HG03558 (cell line): ENCODE measurements at regions not wholly inside any gene's neighbourhood (a gene's known extent, or its start where the extent isn't known, plus 50 kb on each side); places are given as distances from the start of the nearest gene placed in this dataset.

Source experiments
- ATAC-seq: cut with Tn5 transposase; IDR thresholded peaks from one replicate; pipeline ENCODE4 v1.9.1; 2021; ENCODE audit warnings: moderate number of reproducible peaks; ENCODE audit not compliant: unreplicated experiment; ENCODE audit errors: extremely low read depth

- no peak for ATAC-seq
Measured at GRCh38 chr15:92224843-92225242, 168.8 kb upstream of the ST8SIA2 start.

DNA sequence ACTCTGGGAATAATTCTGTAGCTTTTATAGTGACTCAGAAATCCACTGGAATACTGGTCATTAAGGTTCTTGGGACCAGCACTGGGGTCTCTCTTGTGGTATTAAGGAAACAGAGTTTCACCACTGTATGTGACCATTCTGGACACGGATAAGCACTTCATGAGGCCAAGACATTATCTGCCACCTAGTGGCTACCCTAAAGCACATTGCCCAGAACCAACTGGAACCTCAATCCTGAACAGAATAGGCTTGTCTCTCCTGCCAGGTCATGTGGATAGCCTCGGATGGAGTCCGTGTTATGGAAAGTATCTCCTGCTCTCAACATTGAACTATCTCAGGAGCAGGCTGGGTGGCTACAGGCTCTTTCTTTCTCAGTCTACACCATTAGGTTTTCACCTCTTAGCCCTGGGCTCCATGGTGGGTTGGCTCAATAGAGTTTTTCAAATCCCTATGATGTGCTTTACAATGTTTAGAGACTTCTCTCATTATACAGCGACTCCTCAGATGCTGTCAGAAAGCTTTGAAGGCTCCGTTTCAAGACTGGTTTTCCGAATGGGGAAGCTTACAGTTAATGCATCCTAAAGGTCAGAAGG lies 167.6 kb upstream of the ST8SIA2 start:
- ATAC-seq: no peak

DNA sequence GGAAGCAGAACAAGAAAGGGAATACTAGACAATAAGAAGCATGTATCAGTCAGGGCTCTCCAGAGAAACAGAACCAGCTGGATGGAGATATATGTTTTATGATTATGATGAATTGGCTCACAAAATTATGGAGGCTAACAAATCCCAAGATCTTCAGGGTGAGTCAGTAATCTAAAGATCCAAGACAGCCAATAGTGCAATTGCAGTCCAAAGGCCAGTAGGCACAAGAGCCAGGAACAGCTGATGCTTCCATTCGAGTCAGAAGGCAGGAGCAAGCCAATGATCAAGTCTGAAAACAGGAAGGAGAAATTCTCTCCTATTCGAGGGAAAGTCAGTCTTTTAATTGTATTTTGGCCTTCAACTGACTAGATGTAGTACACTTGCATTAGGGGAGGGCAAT lies 164.9 kb upstream of the ST8SIA2 start:
- no peak for ATAC-seq

DNA sequence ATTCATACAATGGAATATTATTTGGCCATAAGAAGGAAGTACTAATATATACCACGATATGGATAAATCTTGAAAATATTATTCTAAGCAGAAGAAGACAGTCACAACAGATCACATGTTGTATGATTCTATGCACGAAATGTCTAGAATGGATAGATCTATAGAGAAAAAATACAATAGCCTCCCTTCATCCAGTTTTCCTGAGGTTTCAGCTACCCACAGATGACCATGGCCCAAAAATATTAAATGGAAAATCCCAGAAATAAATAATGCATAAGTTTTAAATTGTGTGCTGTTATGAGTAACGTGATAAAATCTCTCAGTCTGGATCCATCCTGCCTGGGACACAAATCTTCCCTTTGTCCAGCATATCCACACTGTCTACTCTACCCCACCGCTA lies 162.2 kb upstream of the ST8SIA2 start:
- no peak for ATAC-seq

- ATAC-seq: no peak
Measured at GRCh38 chr15:92232317-92232716, 161.4 kb upstream of the ST8SIA2 start.

DNA sequence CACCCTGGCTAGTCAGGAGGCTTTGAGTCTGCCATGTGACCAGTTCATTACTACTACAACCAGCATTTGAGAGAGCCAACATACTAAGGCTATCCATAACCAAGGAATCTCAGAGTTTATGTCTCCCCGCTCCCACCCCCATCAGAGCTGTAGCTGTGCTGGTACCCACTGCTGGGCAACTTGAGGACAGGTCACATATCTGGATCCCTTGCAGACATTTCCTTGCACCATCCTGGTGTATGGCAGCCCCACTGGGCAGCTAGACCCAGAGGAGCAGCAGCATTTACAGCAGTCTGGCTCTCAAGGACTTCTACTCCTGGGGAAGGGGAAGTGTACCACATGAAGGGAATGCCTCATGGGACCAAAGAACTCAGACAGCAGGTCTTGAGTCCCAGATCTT lies 160.8 kb upstream of the ST8SIA2 start:
- no peak for ATAC-seq

GRCh38 chr15:92243227-92243626 lies 150.5 kb upstream of the ST8SIA2 start:
- no peak for ATAC-seq

DNA sequence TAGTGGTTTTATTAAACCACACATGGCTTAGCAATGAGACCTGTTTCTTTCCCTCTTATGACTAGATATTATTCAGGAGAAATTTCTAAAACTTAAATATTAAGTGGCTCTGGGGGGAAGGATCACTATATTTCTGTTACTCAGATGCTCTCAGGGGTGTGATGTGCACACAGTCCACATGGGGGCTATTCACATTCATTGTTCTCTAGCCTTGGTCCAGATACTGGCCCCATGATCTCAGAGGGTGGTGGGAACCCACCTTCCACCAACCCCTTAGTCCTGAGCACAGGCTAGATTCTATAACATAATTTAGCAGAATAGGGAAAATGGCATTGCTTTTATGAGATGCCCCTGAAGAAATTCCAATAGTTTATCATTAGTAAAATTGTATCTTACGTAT lies 149.0 kb upstream of the ST8SIA2 start:
- no peak for ATAC-seq

GRCh38 chr15:92247649-92248242 lies 145.9 kb upstream of the ST8SIA2 start:
- no peak for ATAC-seq

- no peak for ATAC-seq
Measured at GRCh38 chr15:92266796-92267685, 126.6 kb upstream of the ST8SIA2 start.

DNA sequence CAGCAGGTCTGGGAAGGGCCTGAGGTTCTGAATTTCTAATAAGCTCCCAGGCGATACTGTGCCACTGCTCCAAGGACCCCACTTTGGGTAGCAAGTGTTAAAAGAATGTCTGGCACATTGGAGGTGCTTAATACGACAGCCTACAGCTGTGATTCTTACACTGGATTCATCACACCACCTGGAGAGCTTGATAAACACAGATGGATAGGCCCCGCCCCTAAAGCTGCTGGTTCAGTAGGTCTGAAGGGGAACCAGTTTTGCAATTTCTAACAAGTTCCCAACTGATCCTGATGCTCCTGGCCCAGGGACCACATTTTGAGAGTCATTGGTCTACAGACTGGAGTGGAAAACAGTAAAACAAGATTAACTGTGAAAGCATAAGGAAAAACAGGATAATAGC lies 124.8 kb upstream of the ST8SIA2 start:
- ATAC-seq: no peak

DNA sequence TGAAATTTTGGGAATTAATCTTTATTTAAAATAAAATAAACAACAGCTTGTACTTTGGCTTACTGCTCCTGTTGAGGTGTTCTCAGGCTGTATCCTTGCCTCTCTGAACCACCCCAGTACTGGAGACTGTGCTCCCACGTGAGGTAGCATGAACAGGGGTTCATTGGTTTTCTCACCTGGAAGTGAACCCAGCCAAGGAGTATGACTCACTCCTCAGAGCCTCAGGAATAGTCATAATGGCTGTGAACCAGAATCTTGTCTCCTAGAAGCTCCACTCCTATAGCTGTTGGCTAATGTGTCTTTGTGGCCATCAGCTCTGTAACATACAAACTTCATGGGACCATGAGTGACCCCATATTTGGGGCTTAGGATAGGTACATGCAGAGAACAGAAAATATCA lies 122.5 kb upstream of the ST8SIA2 start:
- no peak for ATAC-seq

DNA sequence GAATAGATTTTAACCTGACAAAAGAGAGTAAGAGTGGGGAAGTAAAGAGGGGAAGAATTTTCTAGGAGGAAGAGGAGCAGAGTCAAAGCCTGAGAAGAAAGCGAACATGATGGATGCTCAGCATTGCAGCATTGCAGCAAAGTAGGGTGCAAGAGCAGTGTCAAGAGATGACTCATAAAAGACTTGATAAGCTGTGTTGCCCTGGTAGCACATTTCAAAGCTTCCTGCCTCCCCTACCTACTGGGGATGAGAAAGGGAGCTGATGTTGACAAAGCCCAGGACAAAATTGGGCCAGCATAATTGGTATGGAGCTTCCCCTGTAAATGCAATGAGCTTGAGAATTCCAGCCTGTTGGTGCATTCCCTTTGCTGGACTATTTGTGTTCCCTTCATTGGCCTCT lies 121.6 kb upstream of the ST8SIA2 start:
- ATAC-seq: no peak

DNA sequence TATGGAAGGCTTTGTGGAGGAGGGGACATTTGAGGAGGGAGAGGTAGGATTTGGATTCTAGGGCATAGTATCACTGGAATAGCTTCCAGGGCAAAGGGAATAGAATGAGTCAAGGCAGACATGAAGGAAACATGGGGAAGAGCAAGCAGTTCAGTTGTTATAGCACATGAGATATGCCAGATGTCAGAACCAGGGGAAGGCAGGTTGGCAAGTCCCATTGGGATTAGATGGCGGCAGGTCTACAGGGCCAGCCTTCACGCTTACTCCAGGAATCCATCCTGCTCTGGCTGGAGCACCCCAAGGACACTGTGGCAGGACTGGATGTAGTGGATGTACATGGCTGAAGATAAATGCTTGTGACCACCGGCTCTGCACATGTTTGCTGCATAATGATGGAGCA lies 120.4 kb upstream of the ST8SIA2 start:
- no peak for ATAC-seq

DNA sequence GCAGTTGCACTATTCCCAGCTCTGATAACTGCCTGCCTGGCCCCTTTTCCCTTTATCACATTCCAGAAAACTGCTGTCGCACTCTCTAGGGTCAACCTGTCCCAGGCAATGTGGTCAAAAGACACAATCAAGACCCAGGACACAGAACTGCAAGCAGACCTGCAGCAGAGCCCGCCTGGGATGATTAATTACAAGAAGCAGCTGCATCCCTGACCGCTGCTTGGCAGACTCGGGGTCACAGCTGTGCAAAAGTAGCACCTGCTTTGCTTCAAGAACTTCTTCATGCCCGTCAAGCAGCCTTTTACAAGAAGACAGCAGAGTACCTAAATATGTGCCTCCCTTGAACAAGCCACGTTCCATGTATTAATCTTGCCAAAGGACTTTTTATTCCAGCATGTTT lies 120.0 kb upstream of the ST8SIA2 start:
- no peak for ATAC-seq

DNA sequence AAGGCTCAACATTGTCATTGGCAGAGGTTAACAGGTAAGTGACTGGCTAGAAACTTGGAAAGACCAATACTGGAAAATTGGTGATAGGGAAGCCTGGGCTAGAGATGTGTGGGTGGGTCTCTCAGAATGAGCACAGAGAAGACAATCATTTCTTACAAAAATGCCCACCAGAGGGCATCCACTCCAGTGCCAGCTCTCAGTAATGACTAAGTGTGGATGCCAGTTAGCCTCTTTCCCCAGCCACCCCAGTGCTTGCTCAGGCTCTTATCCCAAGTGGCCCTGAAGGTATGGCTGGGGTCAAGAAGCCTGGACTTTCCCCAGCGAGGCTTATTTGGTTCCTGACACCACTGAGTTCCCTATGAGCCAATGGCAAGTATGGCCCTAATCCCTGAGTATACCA lies 115.9 kb upstream of the ST8SIA2 start:
- ATAC-seq: no peak

- no peak for ATAC-seq
Measured at GRCh38 chr15:92283813-92284212, 109.9 kb upstream of the ST8SIA2 start.

GRCh38 chr15:92288755-92289154 lies 104.9 kb upstream of the ST8SIA2 start:
- ATAC-seq: peak; percentile 86

GRCh38 chr15:92289733-92290132 lies 103.9 kb upstream of the ST8SIA2 start:
- no peak for ATAC-seq

DNA sequence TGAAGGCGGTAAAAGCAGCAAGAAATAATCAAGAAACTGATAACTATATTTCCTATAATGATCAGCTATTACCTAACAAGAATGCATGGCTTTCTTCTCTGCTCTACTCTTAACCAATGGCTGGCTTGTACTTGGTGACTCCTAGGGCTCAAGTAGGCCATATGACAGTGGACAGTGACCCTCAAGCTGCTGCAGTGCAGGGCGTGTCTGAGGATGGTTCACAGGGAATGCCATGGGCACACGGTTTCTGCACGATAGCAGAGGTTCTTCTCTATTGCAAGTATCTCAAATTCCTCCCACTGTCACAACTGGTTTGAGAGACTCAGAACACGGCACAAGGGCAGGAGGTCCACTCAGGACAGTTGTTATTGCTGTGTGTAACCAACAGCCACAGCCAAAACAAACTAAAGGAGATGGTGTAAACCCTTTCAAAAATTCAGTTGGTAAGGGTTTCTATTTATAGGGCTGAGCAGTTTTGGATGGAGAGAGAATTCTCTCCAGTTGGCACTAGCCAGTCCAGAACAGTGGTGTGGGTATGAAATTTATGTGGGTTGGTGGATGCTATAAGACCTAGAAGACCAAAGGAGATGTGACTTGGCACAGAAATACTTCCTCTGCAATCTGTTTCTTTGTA lies 103.2 kb upstream of the ST8SIA2 start:
- ATAC-seq: no peak

GRCh38 chr15:92291900-92292299 lies 101.8 kb upstream of the ST8SIA2 start:
- no peak for ATAC-seq
